ENCODE measurements at regions not wholly inside any gene's neighbourhood (a gene's known extent, or its start where the extent isn't known, plus 50 kb on each side); places are given as distances from the start of the nearest gene placed in this dataset.
"Not testable (repeated sequence)": the region's sequence is repeated elsewhere in the genome, so short reads cannot be mapped to it uniquely, and the experiment has no call there.

DNA sequence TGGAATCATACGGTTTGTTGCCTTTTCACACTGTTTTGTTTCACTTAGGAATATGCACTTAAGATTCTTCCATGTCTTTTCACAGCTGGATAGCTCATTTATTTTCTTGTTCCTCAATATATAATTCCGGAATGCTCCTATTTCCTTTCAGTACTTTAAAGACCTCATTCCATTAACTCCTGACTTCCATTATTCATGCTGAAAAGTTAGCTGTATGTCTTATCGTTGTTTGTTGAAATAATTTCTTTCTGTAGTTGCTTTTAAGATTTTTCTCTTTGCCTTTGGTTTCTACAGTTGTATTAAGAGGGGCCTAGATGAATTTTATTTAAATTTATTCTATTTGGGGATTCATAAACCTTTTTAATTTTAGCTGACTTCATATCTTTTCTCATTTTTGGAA lies 122.2 kb downstream of the ANXA2 start:
- DNase-seq, result no peak

GRCh38 chr15:60278879-60279278 lies 118.9 kb downstream of the ANXA2 start:
- DNase-seq, result no peak

- DNase-seq, result no peak
These were observed 117.5 kb downstream of the ANXA2 start for GRCh38 chr15:60280259-60280658.

GRCh38 chr15:60283936-60284335 lies 113.8 kb downstream of the ANXA2 start:
- DNase-seq, result no peak

DNA sequence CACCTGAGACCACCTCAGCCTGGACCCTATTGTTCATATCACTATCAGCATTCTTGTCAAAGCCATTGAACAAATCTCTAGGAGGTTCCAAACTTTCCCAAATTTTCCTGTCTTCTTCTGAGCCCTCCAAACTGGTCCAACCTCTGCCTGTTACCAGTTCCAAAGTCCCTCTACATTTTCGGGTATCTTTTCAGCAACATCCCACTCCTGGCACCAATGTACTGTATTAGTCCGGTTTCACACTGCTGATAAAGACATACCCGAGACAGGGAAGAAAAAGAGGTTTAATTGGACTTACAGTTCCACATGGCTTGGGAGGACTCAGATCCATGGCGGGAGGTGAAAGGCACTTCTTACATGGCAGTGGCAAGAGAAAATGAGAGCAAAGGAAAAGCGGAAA lies 101.9 kb downstream of the ANXA2 start:
- DNase-seq, result not testable (repeated sequence)

DNA sequence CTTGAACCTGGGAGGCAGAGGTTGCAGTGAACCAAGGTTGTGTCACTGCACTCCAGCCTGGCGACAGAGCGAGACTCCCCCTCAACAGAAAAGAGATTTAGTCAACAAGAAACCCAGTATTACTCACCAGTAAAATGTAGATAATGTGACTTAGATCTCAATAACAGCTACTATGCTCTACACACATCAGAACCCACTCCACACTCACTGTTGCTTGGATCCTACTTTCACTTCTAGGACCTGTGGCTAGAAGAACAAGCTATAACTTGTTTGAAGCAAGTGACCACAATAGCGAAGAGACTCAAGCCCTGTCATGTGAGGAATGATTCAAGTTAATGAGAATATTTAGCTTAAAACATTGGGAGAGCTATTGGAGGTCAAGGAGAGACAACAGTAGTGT lies 100.7 kb downstream of the ANXA2 start:
- DNase-seq, result no peak
